H9 (cell line): ENCODE measurements at regions not wholly inside any gene's neighbourhood (a gene's known extent, or its start where the extent isn't known, plus 50 kb on each side); places are given as distances from the start of the nearest gene placed in this dataset.
"Not testable (repeated sequence)": the region's sequence is repeated elsewhere in the genome, so short reads cannot be mapped to it uniquely, and the experiment has no call there.

Experiments
- DNase-seq: peaks from one replicate; pipeline ENCODE4 v3.0.0-alpha.2; 2017
- H2AFZ ChIP-seq: one replicate; pipeline ENCODE4 v1.6.1; 2013; ENCODE audit warnings: mild to moderate bottlenecking, low read length, control low read depth, moderate library complexity
- H2AK5ac ChIP-seq: 2 replicates; pipeline ENCODE4 v1.6.1; 2013; ENCODE audit warnings: low read length, control low read depth, mixed read lengths; ENCODE audit not compliant: insufficient read length
- H2BK120ac ChIP-seq: one replicate; pipeline ENCODE4 v1.6.1; 2013; ENCODE audit warnings: low read depth, mild to moderate bottlenecking, low read length, control low read depth, inconsistent platforms; ENCODE audit not compliant: poor library complexity, severe bottlenecking
- H2BK12ac ChIP-seq: 2 replicates; pipeline ENCODE4 v1.6.1; 2013; ENCODE audit warnings: low read length, control low read depth, mixed read lengths, low read depth; ENCODE audit not compliant: insufficient read length
- H2BK15ac ChIP-seq: 2 replicates; pipeline ENCODE4 v1.6.1; 2013; ENCODE audit warnings: low read depth, low read length, control low read depth
- H2BK20ac ChIP-seq: one replicate; pipeline ENCODE4 v1.6.1; 2013; ENCODE audit warnings: low read depth, mild to moderate bottlenecking, low read length, control low read depth, inconsistent platforms; ENCODE audit not compliant: poor library complexity, severe bottlenecking
- H2BK5ac ChIP-seq: 2 replicates; pipeline ENCODE4 v1.6.1; 2013; ENCODE audit warnings: low read length, control low read depth, mixed read lengths; ENCODE audit not compliant: insufficient read length
- H3K14ac ChIP-seq: 2 replicates; pipeline ENCODE4 v1.6.1; 2013; ENCODE audit warnings: low read length, control low read depth; ENCODE audit not compliant: insufficient read depth
- H3K18ac ChIP-seq: 2 replicates; pipeline ENCODE4 v1.6.1; 2013; ENCODE audit warnings: low read depth, mild to moderate bottlenecking, mixed read lengths, low read length, control low read depth; ENCODE audit not compliant: insufficient read length
- H3K23ac ChIP-seq: 2 replicates; pipeline ENCODE4 v1.6.1; 2013; ENCODE audit warnings: low read length, control low read depth, mixed read lengths, low read depth; ENCODE audit not compliant: insufficient read length
- H3K23me2 ChIP-seq: 2 replicates; pipeline ENCODE4 v1.6.1; 2013; ENCODE audit warnings: low read depth, mild to moderate bottlenecking, mixed read lengths, low read length, control low read depth; ENCODE audit not compliant: insufficient read length, poor library complexity, severe bottlenecking
- H3K27ac ChIP-seq: 2 replicates; pipeline ENCODE4 v1.5.1; 2013; ENCODE audit warnings: low read length, control low read depth, mixed read lengths, low read depth; ENCODE audit not compliant: insufficient read length
- H3K27me3 ChIP-seq: 2 replicates; pipeline ENCODE4 v1.6.1; 2013; ENCODE audit warnings: low read length, control low read depth, inconsistent platforms; ENCODE audit not compliant: insufficient read depth
- H3K4ac ChIP-seq: 2 replicates; pipeline ENCODE4 v1.6.1; 2013; ENCODE audit warnings: low read depth, mild to moderate bottlenecking, control low read depth, inconsistent platforms, low read length, moderate library complexity
- H3K4me1 ChIP-seq: 2 replicates; pipeline ENCODE4 v1.6.1; 2013; ENCODE audit warnings: low read length, control low read depth, inconsistent platforms; ENCODE audit not compliant: insufficient read depth
- H3K4me2 ChIP-seq: 2 replicates; pipeline ENCODE4 v1.6.1; 2013; ENCODE audit warnings: low read length, control low read depth, mixed read lengths; ENCODE audit not compliant: insufficient read length, insufficient read depth
- H3K56ac ChIP-seq: 2 replicates; pipeline ENCODE4 v1.6.1; 2013; ENCODE audit warnings: low read depth, mild to moderate bottlenecking, mixed read lengths, low read length, control low read depth; ENCODE audit not compliant: insufficient read length
- H3K79me1 ChIP-seq: 2 replicates; pipeline ENCODE4 v1.6.1; 2013; ENCODE audit warnings: low read depth, mild to moderate bottlenecking, moderate library complexity, low read length, control low read depth, inconsistent platforms; ENCODE audit not compliant: insufficient read depth, poor library complexity, severe bottlenecking
- H3K79me2 ChIP-seq: 2 replicates; pipeline ENCODE4 v1.6.1; 2013; ENCODE audit warnings: low read length, control low read depth, inconsistent platforms; ENCODE audit not compliant: insufficient read depth
- H3K9ac ChIP-seq: 2 replicates; pipeline ENCODE4 v1.6.1; 2013; ENCODE audit warnings: low read length, control low read depth, mixed read lengths; ENCODE audit not compliant: insufficient read length; ENCODE audit errors: extremely low read depth
- H3K9me3 ChIP-seq: one replicate; pipeline ENCODE4 v1.6.1; 2013; ENCODE audit warnings: low read depth, low read length, inconsistent platforms; ENCODE audit not compliant: control insufficient read depth
- H3T11ph ChIP-seq: one replicate; pipeline ENCODE4 v1.6.1; 2013; ENCODE audit warnings: mild to moderate bottlenecking, low read length, control low read depth, inconsistent platforms
- H4K20me1 ChIP-seq: one replicate; pipeline ENCODE4 v1.6.1; 2013; ENCODE audit not compliant: control insufficient read depth, insufficient read length, insufficient read depth
- H4K5ac ChIP-seq: 2 replicates; pipeline ENCODE4 v1.6.1; 2013; ENCODE audit warnings: low read depth, mild to moderate bottlenecking, mixed read lengths, low read length, control low read depth; ENCODE audit not compliant: insufficient read length
- H4K8ac ChIP-seq: replicated peaks from 2 replicates; pipeline ENCODE4 v1.6.1; 2013; ENCODE audit warnings: low read length, control low read depth, mixed read lengths, low read depth; ENCODE audit not compliant: insufficient read length
- H4K91ac ChIP-seq: 2 replicates; pipeline ENCODE4 v1.6.1; 2013; ENCODE audit warnings: low read depth, mild to moderate bottlenecking, moderate library complexity, mixed read lengths, low read length, control low read depth; ENCODE audit not compliant: insufficient read length
- H3K27ac Mint-ChIP-seq, 3 experiments: 2 replicates in 2 of 3; 3 replicates in 1 of 3; pipeline ENCODE4 v1.8.0; 2020 to 2021; ENCODE audit warnings: mixed read lengths in 3 of 3, mild to moderate bottlenecking in 1 of 3, moderate library complexity in 1 of 3
- H3K27me3 Mint-ChIP-seq: 2 replicates; pipeline ENCODE4 v1.8.0; 2021; ENCODE audit warnings: low read depth, mild to moderate bottlenecking, moderate library complexity, mixed read lengths
- H3K36me3 Mint-ChIP-seq, 3 experiments: 2 replicates in 2 of 3; 3 replicates in 1 of 3; pipeline ENCODE4 v1.8.0; 2020 to 2021; ENCODE audit warnings: low read depth in 3 of 3, mixed read lengths in 3 of 3; ENCODE audit not compliant: insufficient read depth in 1 of 3
- H3K4me1 Mint-ChIP-seq, 2 experiments: 2 replicates each; pipeline ENCODE4 v1.8.0; 2020; ENCODE audit warnings: mixed read lengths in 2 of 2
- H3K4me3 Mint-ChIP-seq, 2 experiments: 2 replicates in 1 of 2; 3 replicates in 1 of 2; pipeline ENCODE4 v1.8.0; 2020 to 2021; ENCODE audit warnings: mild to moderate bottlenecking in 2 of 2, mixed read lengths in 2 of 2, moderate library complexity in 1 of 2
- H3K9me3 Mint-ChIP-seq, 2 experiments: 2 replicates in 1 of 2; 3 replicates in 1 of 2; pipeline ENCODE4 v1.8.0; 2020; ENCODE audit warnings: mild to moderate bottlenecking in 2 of 2, mixed read lengths in 2 of 2, moderate library complexity in 1 of 2
- CTCF ChIP-seq: fragments of 200-600 bp; sonication (generic); conservative IDR thresholded peaks from 3 replicates; pipeline ENCODE4 v1.8.0; 2021; ENCODE audit warnings: antibody characterized with exemption, mild to moderate bottlenecking
- WGBS: extraction: QIAGEN DNeasy Blood & Tissue Kit; methylation state at CpG from one replicate; pipeline ENCODE4 v1.1.7; 2013; ENCODE audit warnings: missing lambda C conversion rate, low lambda C conversion rate, mixed read lengths; ENCODE audit not compliant: insufficient read length; ENCODE audit errors: extremely low coverage; 5-methylcytosine and 5-hydroxymethylcytosine counted together

GRCh38 chrX:52284865-52285264 is 84.0 kb upstream of the XAGE2 start:
- no peak overlapping the region for H3T11ph ChIP-seq
- H2BK20ac ChIP-seq = no peak overlapping the region
- no peak overlapping the region for H4K91ac ChIP-seq
- Mint-ChIP-seq H3K4me3 (no peak overlapping the region), H3K4me1 (peaks cover 10 to 14% of the 10 kb centered on the region in 2 experiments), H3K27me3 (peaks cover 3% of the 10 kb centered on the region; the same call in 1 of the 2 replicates), H3K36me3 (peaks cover 7 to 18% (median 11%) of the 10 kb centered on the region in 3 experiments), H3K27ac (no peak overlapping the region), H3K9me3 (peaks cover 66 to 68% of the 10 kb centered on the region in 2 experiments)
- no peak for TF ChIP-seq CTCF
- no peak overlapping the region for H2AK5ac ChIP-seq
- no peak overlapping the region for H3K9ac ChIP-seq
- no peak overlapping the region for H2BK5ac ChIP-seq
- no peaks in the 10 kb centered on the region for H3K79me1 ChIP-seq
- no peak overlapping the region for H3K27ac ChIP-seq
- peaks cover 38% of the 10 kb centered on the region for H3K9me3 ChIP-seq
- H2BK15ac ChIP-seq = no peak overlapping the region
- no peak overlapping the region for H2BK120ac ChIP-seq
- H4K20me1 ChIP-seq = no peaks in the 10 kb centered on the region
- no peak overlapping the region for H3K56ac ChIP-seq
- WGBS = no CpG with 5 or more reads among the region's 14 CpGs
- no peaks in the 10 kb centered on the region for H3K79me2 ChIP-seq
- H3K18ac ChIP-seq = no peak overlapping the region
- H4K8ac ChIP-seq = no peak overlapping the region
- no peak overlapping the region for H3K14ac ChIP-seq
- no peak overlapping the region for H2AFZ ChIP-seq
- no peaks in the 10 kb centered on the region for H3K27me3 ChIP-seq
- no peak overlapping the region for H3K4ac ChIP-seq
- DNase-seq = no peak
- no peak overlapping the region for H3K4me2 ChIP-seq
- no peak overlapping the region for H3K23ac ChIP-seq
- H2BK12ac ChIP-seq = no peak overlapping the region
- H4K5ac ChIP-seq = no peak overlapping the region
- H3K23me2 ChIP-seq = peaks cover 2% of the 10 kb centered on the region
- no peaks in the 10 kb centered on the region; the same call in 1 of the 2 replicates for H3K4me1 ChIP-seq

- H3K79me1 ChIP-seq, H2BK5ac ChIP-seq, H3K56ac ChIP-seq, H3K9me3 ChIP-seq, H4K20me1 ChIP-seq, H3K4ac ChIP-seq, H2AK5ac ChIP-seq, H4K91ac ChIP-seq, H3K4me3 Mint-ChIP-seq, H3T11ph ChIP-seq, H4K5ac ChIP-seq, H4K8ac ChIP-seq, H2BK20ac ChIP-seq, H3K27ac Mint-ChIP-seq, H3K36me3 Mint-ChIP-seq, H3K4me2 ChIP-seq, H3K14ac ChIP-seq, H2BK120ac ChIP-seq, DNase-seq, H3K4me1 ChIP-seq, H2BK15ac ChIP-seq, H3K23ac ChIP-seq, H3K27me3 Mint-ChIP-seq, H3K18ac ChIP-seq, H3K4me1 Mint-ChIP-seq, H3K23me2 ChIP-seq, H2BK12ac ChIP-seq, H3K27ac ChIP-seq, H3K9ac ChIP-seq, H3K27me3 ChIP-seq, H3K79me2 ChIP-seq, H2AFZ ChIP-seq: not testable (repeated sequence)
- WGBS = no CpG with 5 or more reads among the region's 6 CpGs
- H3K9me3 Mint-ChIP-seq = peaks cover 52 to 60% of the 10 kb centered on the region in 2 experiments
Observed at GRCh38 chrX:52298968-52299367, 69.9 kb upstream of the XAGE2 start.
